ENCODE measurements at regions not wholly inside any gene's neighbourhood (a gene's known extent, or its start where the extent isn't known, plus 50 kb on each side); places are given as distances from the start of the nearest gene placed in this dataset.

DNA sequence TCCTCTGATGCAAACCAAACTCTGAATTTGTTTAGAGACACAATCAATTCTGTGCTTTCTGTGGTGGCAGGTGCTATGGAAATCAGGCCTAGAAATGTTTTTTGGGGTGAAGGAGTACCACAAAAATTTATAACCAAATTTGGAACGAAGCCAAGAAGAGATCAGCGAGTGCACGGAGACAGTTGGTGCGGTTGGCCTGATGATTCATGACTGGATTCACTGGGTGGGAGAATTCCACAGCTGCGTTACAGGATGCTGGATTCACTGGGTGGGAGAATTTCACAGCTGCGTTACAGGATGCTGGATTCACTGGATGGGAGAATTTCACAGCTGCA lies 135.6 kb upstream of the IRX4 start:
- TF ChIP-seq, protein P1, sequence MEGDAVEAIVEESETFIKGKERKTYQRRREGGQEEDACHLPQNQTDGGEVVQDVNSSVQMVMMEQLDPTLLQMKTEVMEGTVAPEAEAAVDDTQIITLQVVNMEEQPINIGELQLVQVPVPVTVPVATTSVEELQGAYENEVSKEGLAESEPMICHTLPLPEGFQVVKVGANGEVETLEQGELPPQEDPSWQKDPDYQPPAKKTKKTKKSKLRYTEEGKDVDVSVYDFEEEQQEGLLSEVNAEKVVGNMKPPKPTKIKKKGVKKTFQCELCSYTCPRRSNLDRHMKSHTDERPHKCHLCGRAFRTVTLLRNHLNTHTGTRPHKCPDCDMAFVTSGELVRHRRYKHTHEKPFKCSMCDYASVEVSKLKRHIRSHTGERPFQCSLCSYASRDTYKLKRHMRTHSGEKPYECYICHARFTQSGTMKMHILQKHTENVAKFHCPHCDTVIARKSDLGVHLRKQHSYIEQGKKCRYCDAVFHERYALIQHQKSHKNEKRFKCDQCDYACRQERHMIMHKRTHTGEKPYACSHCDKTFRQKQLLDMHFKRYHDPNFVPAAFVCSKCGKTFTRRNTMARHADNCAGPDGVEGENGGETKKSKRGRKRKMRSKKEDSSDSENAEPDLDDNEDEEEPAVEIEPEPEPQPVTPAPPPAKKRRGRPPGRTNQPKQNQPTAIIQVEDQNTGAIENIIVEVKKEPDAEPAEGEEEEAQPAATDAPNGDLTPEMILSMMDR (IDR thresholded peaks at IDR 0.05): no peak
- TF ChIP-seq POLR2A (IDR thresholded peaks at IDR 0.05): no peak
- WGBS, 2 donors: 51 to 59% methylated on average over 6 of the region's 6 CpGs

DNA sequence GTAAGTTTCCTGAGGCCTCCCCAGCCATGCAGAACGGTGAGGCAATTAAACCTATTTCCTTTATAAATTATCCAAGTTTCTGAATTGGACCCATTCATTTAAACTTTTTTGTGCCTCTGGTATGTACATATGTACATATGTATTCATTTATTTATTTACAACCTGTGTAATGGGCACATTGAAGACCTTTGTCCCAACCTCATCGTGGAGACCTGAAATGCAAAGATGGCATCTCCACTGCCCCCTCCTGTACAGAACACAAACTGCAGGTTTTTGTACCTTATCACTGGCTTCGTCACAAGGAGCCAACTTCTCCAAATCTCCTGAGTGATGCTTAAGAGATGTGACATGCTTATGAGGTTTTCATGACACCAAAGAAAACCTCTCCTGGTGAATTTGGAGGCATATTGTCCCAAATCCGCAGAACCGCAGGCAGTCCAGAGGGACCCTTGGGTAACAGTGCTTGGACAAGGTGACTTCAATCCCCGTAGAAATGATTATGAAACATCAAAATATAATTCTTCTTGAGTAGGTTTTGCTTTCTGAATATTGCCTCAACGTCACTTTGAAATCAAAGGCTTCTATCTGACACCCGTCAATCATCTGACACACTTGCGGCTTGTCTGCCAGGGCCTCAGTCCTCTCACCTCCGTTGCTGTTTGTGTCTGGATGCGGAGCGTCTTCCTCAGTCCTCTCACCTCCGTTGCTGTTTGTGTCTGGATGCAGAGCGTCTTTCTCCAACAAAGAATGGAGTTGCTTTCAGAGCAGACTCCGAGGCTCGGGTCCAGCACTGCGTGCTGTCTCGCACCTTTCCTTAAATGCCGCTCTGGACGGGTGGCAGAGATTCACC lies 135.0 kb upstream of the IRX4 start:
- no peak overlapping the region for H3K4me3 ChIP-seq (ENCODE audit: low read depth, poor library complexity, severe bottlenecking)
- intact Hi-C loops (cut with DNase I; ENCODE audit: low total_unique reads): loop anchor here (2.0 to 10.0 kb wide), 2 partner anchors 35 to 133 kb away; partner anchors contain the start of gene IRX4
- TF ChIP-seq, protein P1 (IDR thresholded peaks at IDR 0.05): no peak
- no peak for TF ChIP-seq POLR2A (IDR thresholded peaks at IDR 0.05)
- 86 to 87% methylated on average over 20 of the region's 20 CpGs for WGBS, 2 donors
- DNase-seq (ENCODE audit: low spot score in 2 of 2): no peak

More for the DNA sequence above, 135.6 kb upstream of the IRX4 start:
- intact Hi-C loops (cut with DNase I; ENCODE audit: low total_unique reads): loop anchor here (2.0 to 10.0 kb wide), 2 partner anchors 34 to 134 kb away; partner anchors contain the start of gene IRX4
- H3K4me3 ChIP-seq (ENCODE audit: low read depth, poor library complexity, severe bottlenecking): no peak overlapping the region
- DNase-seq (ENCODE audit: low spot score in 2 of 2): no peak

DNA sequence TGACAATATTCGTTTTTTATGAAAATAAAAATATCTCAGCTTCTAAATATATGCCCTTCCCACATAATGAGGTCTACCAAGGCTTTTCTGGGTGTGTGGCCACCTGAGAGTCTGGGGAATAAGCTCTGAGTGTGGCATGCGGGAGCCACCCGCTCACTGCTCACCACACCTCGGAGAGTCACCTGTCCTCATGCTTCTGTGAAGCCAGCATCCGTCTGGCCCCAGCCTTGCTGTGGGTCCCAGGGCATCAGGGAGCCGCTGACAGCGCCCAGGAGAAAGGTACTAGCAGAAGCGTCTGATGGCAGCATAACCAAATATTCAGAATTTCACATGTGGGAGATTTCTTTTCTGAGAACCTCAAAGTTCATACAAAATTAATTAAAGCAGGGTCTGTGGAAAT lies 133.2 kb upstream of the IRX4 start:
- peak in 1 of 2 donors; percentile 77 for DNase-seq (ENCODE audit: low spot score in 2 of 2)
- intact Hi-C loops (cut with DNase I; ENCODE audit: low total_unique reads): loop anchor here (10.0 kb wide), 1 partner anchor 131 kb away; the partner anchor contains the start of gene IRX4
- WGBS, 2 donors: 70 to 78% methylated on average over 8 of the region's 8 CpGs
- no peak for TF ChIP-seq POLR2A (IDR thresholded peaks at IDR 0.05)
- TF ChIP-seq, protein P1 (IDR thresholded peaks at IDR 0.05): no peak
- no peak overlapping the region for H3K4me3 ChIP-seq (ENCODE audit: low read depth, poor library complexity, severe bottlenecking)

DNA sequence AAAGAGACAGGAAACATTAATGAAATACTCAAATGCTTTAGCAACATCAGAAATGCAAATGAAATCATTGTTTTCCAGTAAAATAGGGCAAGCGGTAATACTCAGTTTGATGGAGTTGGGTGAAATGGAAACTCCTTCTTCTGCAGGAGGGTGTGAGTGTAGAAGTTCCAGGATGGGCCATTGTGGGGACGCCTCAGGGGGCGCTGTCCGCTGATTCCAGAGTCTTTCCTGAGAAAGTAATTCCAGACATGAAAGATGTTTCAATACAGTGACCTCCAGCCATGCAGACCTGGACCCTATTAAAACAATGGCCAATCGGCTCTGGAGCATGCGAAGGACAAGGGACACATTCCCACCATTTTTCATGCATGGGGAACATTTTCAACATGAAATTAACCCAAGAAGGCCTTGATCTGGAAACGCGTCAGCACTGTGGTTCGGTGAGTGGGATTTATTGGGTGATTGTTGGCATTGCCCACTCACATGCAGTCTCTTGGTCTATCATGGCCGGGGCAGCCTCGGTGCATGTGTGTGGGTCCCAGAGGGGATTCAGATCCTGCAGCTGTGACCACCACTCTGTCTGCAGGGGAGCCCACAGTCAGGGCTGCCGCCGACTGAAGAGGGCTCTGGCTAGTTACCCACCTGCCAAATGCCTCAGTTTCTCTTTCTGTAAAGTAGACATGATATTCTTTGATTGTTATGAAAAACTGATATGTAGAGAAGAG lies 132.6 kb upstream of the IRX4 start:
- TF ChIP-seq, protein P1 (IDR thresholded peaks at IDR 0.05): no peak
- no peak for TF ChIP-seq POLR2A (IDR thresholded peaks at IDR 0.05)
- no peak overlapping the region for H3K4me3 ChIP-seq (ENCODE audit: low read depth, poor library complexity, severe bottlenecking)
- intact Hi-C loops (cut with DNase I; ENCODE audit: low total_unique reads): loop anchor here (10.0 kb wide), 1 partner anchor 130 kb away; the partner anchor contains the start of gene IRX4
- 87% methylated on average over 13 of the region's 13 CpGs for WGBS, 2 donors
- DNase-seq (ENCODE audit: low spot score in 2 of 2): peak in 1 of 2 donors; percentile 59

DNA sequence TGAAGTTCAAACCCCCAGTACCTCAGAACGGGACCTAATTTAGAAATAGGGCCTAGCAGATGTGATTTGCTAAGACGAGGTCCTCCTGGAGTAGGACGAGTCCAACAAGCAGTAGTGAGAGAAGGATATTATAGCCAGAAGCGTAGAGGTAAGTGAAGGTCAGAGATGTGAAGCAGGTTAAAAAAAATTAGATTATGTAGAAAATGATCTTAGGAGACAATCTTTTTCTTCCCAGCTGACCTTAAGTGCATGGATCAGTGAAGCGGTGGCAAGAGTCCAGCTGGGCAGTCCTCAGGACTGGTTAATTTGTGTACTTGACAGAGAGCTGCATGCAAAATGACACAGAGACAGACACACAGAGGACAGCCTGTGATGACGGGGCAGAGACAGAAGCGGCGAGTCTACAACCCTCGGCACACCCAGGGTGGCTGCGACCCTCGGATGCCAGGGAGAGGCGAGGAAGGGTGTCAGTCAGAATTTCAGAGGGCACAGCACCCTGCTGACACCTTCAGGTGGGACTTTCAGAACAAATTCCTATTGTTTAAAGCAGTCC lies 131.4 kb upstream of the IRX4 start:
- intact Hi-C loops (cut with DNase I; ENCODE audit: low total_unique reads): loop anchor here (10.0 kb wide), 1 partner anchor 129 kb away; the partner anchor contains the start of gene IRX4
- 85 to 86% methylated on average over 12 of the region's 12 CpGs for WGBS, 2 donors
- no peak overlapping the region for H3K4me3 ChIP-seq (ENCODE audit: low read depth, poor library complexity, severe bottlenecking)
- DNase-seq (ENCODE audit: low spot score in 2 of 2): peak in 1 of 2 donors; percentile 75
- TF ChIP-seq, protein P1 (IDR thresholded peaks at IDR 0.05): no peak
- TF ChIP-seq POLR2A (IDR thresholded peaks at IDR 0.05): no peak

All from lower leg skin (tissue), 4 donors.